ENCODE measurements at regions not wholly inside any gene's neighbourhood (a gene's known extent, or its start where the extent isn't known, plus 50 kb on each side); places are given as distances from the start of the nearest gene placed in this dataset.

DNA sequence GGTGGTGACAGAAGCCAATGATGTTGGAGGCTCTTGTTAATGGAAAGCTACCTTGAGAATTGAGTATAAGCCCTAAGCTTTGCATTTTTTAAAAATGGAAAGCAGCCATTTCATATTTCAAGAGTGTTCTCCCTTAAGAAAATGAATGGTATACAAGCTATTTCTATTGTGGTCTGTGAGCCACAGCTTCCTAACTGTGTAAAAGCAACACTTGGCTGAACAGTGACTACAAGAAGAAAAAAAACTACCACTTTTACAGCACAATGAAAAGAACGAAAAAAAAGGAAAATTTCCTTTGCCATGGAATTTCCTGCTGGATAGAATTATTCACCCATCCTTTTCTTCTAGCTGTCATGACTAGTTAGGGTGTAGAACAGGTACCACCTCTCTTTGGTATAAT lies 397.1 kb upstream of the BTBD3 start:
- TF ChIP-seq POLR2A (IDR thresholded peaks at IDR 0.05; ENCODE audit: low read length) = no peak
- TF ChIP-seq GATA1 (IDR thresholded peaks at IDR 0.05; ENCODE audit: low read depth, low read length) = no peak
